Tibial nerve (tissue), 4 donors: ENCODE measurements at regions not wholly inside any gene's neighbourhood (a gene's known extent, or its start where the extent isn't known, plus 50 kb on each side); places are given as distances from the start of the nearest gene placed in this dataset.

Source experiments
- DNase-seq, 2 donors: peaks; one replicate each; pipeline ENCODE4 v3.0.0-alpha.2; 2019; ENCODE audit warnings: low spot score in 2 of 2
- H3K27ac ChIP-seq, 4 donors: fragments of 200-600 bp; sonication (generic) in 3 of 4; one replicate each; pipeline ENCODE4 v1.5.1; 2017 to 2019; ENCODE audit warnings: mild to moderate bottlenecking in 1 of 4
- H3K27me3 ChIP-seq, 2 donors: fragments of 200-600 bp; sonication (generic) in 1 of 2; one replicate each; pipeline versions ENCODE4 v1.5.1 to v1.6.0; 2017 to 2019
- H3K36me3 ChIP-seq, 3 donors: fragments of 200-600 bp; sonication (generic); one replicate each; pipeline ENCODE4 v1.5.1; 2018 to 2019
- H3K4me1 ChIP-seq, 4 donors: fragments of 200-600 bp; sonication (generic) in 3 of 4; one replicate each; pipeline ENCODE4 v1.5.1; 2017 to 2019
- H3K4me3 ChIP-seq, 4 donors: fragments of 200-600 bp; sonication (generic) in 3 of 4; one replicate each; pipeline ENCODE4 v1.5.1; 2017 to 2019; ENCODE audit warnings: mild to moderate bottlenecking in 1 of 4, moderate library complexity in 1 of 4
- H3K9me3 ChIP-seq, 4 donors: fragments of 200-600 bp; sonication (generic) in 3 of 4; one replicate each; pipeline ENCODE4 v1.5.1; 2017 to 2019
- EP300 ChIP-seq, 2 donors: sonication (generic); formaldehyde crosslinking; IDR thresholded peaks; one replicate each; pipeline ENCODE4 v1.6.1; 2017; ENCODE audit warnings: antibody characterized with exemption in 2 of 2, mild to moderate bottlenecking in 1 of 2
- POLR2A ChIP-seq, 2 donors: fragments of 450-650 bp; IDR thresholded peaks; one replicate each; pipeline ENCODE4 v1.6.1; 2017; ENCODE audit warnings: antibody characterized with exemption in 2 of 2, mild to moderate bottlenecking in 2 of 2, moderate library complexity in 2 of 2
- WGBS, 2 donors: methylation state at CpG; one replicate each; pipeline ENCODE4 v1.1.5; 2018; 5-methylcytosine and 5-hydroxymethylcytosine counted together
- TF ChIP-seq, protein P1 (sequence below), 5 experiments: fragments of 200-600 bp in 3 of 5; fragments of 450-650 bp in 2 of 5; sonication (generic) in 3 of 5; IDR thresholded peaks; one replicate each; pipeline ENCODE4 v1.5.1; 2016 to 2019; ENCODE audit warnings: antibody characterized with exemption in 5 of 5, mild to moderate bottlenecking in 3 of 5, moderate library complexity in 2 of 5

DNA sequence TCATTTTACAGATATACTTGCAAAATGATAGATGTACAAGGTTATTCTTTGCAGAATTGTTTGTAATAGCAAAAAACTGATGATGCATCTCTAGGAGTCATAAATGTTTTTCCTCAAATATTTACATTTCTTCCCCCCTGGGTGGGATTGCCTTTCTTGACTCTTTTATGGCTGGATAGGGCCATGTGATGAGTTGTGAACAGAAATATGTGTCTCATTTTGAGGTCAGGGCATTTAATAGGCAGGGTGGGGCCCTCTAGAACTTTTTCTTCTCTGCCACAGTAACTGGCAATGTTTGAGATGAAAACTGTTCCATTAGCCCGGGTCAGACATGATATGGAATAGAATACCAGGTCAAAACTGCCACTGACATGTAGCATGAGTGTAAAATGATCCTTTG is 159.5 kb upstream of the SYNCRIP start:
- Histone ChIP-seq H3K4me1 (no peaks in the 10 kb centered on the region), H3K36me3 (no peaks in the 10 kb centered on the region), H3K4me3 (no peak overlapping the region), H3K27me3 (no peaks in the 10 kb centered on the region), H3K27ac (no peak overlapping the region), H3K9me3 (no peaks in the 10 kb centered on the region)
- DNase-seq, result no peak
- WGBS, 2 donors, result 27 to 38% methylated on average over 1 of the region's 1 CpG
- TF ChIP-seq, protein P1, sequence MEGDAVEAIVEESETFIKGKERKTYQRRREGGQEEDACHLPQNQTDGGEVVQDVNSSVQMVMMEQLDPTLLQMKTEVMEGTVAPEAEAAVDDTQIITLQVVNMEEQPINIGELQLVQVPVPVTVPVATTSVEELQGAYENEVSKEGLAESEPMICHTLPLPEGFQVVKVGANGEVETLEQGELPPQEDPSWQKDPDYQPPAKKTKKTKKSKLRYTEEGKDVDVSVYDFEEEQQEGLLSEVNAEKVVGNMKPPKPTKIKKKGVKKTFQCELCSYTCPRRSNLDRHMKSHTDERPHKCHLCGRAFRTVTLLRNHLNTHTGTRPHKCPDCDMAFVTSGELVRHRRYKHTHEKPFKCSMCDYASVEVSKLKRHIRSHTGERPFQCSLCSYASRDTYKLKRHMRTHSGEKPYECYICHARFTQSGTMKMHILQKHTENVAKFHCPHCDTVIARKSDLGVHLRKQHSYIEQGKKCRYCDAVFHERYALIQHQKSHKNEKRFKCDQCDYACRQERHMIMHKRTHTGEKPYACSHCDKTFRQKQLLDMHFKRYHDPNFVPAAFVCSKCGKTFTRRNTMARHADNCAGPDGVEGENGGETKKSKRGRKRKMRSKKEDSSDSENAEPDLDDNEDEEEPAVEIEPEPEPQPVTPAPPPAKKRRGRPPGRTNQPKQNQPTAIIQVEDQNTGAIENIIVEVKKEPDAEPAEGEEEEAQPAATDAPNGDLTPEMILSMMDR (IDR thresholded peaks at IDR 0.05), result no peak
- TF ChIP-seq POLR2A (IDR thresholded peaks at IDR 0.05) (no peak), EP300 (IDR thresholded peaks at IDR 0.05) (no peak)

DNA sequence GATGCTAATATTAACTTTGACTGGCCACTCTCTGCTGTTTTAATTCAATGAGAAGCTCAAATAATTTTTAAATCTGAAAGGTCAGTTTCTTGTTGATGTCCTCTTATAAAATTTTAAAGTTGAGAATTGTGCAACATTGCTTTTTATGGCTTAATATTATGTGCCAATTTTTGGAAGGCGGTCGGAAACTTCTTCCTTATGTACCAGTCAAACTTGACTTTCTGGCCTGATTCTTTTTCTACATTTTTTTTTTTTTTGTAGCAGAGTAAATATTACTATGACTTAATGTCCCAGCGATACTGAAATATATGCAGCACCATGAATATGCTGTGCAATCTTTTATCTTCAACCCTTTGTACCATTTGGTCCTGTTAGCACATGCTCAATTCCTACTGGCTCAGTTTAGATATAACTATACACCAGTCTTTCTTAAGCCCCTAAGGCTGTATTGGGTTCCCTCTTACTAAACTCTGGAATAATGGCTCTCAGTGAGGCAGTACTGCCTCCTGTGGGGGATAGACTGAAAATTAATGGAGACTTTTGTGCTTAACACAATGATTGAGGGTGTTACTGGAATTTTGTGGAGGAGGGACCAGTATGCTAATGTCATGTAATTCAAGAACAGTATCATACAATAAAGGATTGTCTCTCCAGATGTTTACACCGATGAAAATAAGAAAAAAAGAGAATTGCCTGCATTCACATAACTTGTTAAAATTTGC is 156.4 kb upstream of the SYNCRIP start:
- H3K9me3 ChIP-seq, result no peaks in the 10 kb centered on the region
- H3K27me3 ChIP-seq, result no peaks in the 10 kb centered on the region
- DNase-seq, result no peak
- H3K27ac ChIP-seq, result peak overlapping the region in 1 of 4 donors; percentile 23
- TF ChIP-seq POLR2A (IDR thresholded peaks at IDR 0.05) (no peak), EP300 (IDR thresholded peaks at IDR 0.05) (no peak)
- TF ChIP-seq, protein P1 (IDR thresholded peaks at IDR 0.05), result no peak
- H3K4me1 ChIP-seq, result no peaks in the 10 kb centered on the region
- WGBS, 2 donors, result 59 to 61% methylated on average over 4 of the region's 4 CpGs
- H3K36me3 ChIP-seq, result no peaks in the 10 kb centered on the region
- H3K4me3 ChIP-seq, result no peak overlapping the region

DNA sequence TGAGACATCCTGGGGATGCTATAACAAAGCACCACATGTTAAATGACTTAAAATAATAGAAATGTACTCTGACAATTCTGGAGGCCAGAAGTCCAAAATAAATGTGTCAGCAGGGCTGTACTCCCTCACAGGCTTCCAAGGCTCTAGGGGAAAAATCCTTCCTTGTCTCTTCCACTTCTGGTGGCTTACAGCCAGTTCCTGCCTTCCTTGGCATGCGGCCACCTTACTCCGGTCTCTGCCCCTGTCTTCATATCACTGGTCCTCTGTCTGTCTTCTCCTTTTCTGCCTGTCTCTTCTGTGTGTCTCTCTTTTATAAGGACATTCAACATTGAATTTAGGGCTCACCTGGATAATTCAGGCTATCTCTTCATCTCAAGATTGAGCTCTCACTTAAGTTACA is 155.3 kb upstream of the SYNCRIP start:
- DNase-seq, result no peak
- no peaks in the 10 kb centered on the region for H3K27me3 ChIP-seq
- 60 to 65% methylated on average over 2 of the region's 2 CpGs for WGBS, 2 donors
- no peaks in the 10 kb centered on the region for H3K4me1 ChIP-seq
- H3K27ac ChIP-seq, result peak overlapping the region in 1 of 4 donors; percentile 23
- H3K36me3 ChIP-seq, result no peaks in the 10 kb centered on the region
- no peaks in the 10 kb centered on the region for H3K9me3 ChIP-seq
- H3K4me3 ChIP-seq, result no peak overlapping the region
- TF ChIP-seq, protein P1 (IDR thresholded peaks at IDR 0.05), result no peak
- no peak for TF ChIP-seq EP300 (IDR thresholded peaks at IDR 0.05)
- TF ChIP-seq POLR2A (IDR thresholded peaks at IDR 0.05), result no peak

DNA sequence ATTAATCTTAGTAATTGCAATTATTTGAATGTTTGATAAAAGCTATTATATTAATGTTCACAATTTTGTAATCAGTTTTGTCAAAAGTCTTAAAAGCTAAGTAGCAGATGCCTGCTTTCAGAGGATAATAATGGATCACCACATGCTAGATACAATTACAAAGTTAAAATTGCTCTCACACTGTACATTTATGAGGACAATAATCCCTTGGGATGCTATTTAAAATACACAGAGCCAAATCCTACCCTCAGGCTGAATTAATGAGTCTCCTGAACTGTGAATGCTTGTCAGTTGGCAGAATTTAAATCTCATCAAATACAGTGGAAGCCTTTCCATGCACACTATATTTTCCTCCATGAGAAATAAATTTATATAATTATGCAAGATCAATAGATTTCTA is 153.3 kb upstream of the SYNCRIP start:
- DNase-seq, result no peak
- H3K36me3 ChIP-seq, result no peaks in the 10 kb centered on the region

DNA sequence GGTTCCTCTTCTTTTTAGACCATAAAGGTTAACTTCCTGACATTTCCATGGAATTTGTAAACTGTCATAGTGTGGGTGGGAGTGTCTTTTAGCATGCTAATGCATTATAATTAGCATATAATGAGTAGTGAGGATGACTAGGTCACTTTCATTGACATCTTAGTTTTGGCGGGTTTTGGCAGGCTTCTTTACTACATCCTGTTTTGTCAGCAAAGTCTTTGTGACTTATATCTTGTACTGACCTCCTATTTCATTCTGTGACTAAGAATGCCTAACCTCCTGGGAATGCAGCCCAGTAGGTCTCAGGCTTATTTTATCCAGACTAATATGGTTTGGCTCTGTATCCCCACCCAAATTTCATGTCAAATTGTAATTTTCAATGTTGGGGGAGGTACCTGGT is 149.6 kb upstream of the SYNCRIP start:
- H3K9me3 ChIP-seq, result peaks cover 0 to 28% (median 0%) of the 10 kb centered on the region in 4 donors
- no peak overlapping the region for H3K27ac ChIP-seq
- no peak for DNase-seq
- no peak overlapping the region for H3K4me3 ChIP-seq
- H3K4me1 ChIP-seq, result no peaks in the 10 kb centered on the region
- WGBS, 2 donors, result 59 to 79% methylated on average over 1 of the region's 1 CpG
- H3K27me3 ChIP-seq, result no peaks in the 10 kb centered on the region
- H3K36me3 ChIP-seq, result no peaks in the 10 kb centered on the region
- TF ChIP-seq, protein P1 (IDR thresholded peaks at IDR 0.05), result no peak
- no peak for TF ChIP-seq EP300 (IDR thresholded peaks at IDR 0.05)

More for the DNA sequence above, 153.3 kb upstream of the SYNCRIP start:
- Histone ChIP-seq H3K27ac (no peak overlapping the region), H3K27me3 (no peaks in the 10 kb centered on the region), H3K4me1 (no peaks in the 10 kb centered on the region), H3K9me3 (no peaks in the 10 kb centered on the region), H3K4me3 (no peak overlapping the region)
- TF ChIP-seq EP300 (IDR thresholded peaks at IDR 0.05), result no peak
- TF ChIP-seq, protein P1 (IDR thresholded peaks at IDR 0.05), result no peak
- TF ChIP-seq POLR2A (IDR thresholded peaks at IDR 0.05), result no peak
